ENCODE measurements at regions not wholly inside any gene's neighbourhood (a gene's known extent, or its start where the extent isn't known, plus 50 kb on each side); places are given as distances from the start of the nearest gene placed in this dataset.
"Not testable (repeated sequence)": the region's sequence is repeated elsewhere in the genome, so short reads cannot be mapped to it uniquely, and the experiment has no call there.

- not testable (repeated sequence) for DNase-seq (ENCODE audit: low read depth in 1 of 2, low spot score in 1 of 2); H3K4me3 ChIP-seq; H3K36me3 ChIP-seq; H3K27ac ChIP-seq; H3K27me3 ChIP-seq; H3K9me3 ChIP-seq (ENCODE audit: low read depth); H3K4me1 ChIP-seq (ENCODE audit: low read depth)
Observed at GRCh38 chr1:53182-53581, 398.3 kb downstream of the OR4F29 start.

GRCh38 chr1:41965-42466 lies 409.5 kb downstream of the OR4F29 start:
- not testable (repeated sequence) for H3K27me3 ChIP-seq; H3K4me1 ChIP-seq (ENCODE audit: low read depth); H3K4me3 ChIP-seq; H3K9me3 ChIP-seq (ENCODE audit: low read depth); H3K36me3 ChIP-seq; DNase-seq (ENCODE audit: low read depth in 1 of 2, low spot score in 1 of 2); H3K27ac ChIP-seq

DNA sequence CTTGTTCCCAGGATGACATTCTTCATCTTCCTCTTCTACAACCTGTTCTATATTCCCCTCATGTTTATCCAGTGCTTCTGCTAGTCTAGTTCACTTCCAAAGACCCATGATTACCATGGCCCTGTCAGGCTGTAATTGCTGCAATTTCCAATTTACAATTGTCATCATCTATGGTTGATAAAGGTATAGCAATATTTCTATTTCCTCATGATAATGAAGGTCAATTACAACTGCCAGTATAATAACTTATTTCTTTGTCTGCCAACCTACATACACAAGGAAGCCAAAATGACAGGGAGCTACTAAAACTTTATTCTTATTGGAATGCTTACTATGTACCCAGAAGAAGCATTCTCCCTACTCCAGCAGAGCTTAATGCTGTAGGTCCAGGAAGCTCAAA lies 410.3 kb downstream of the OR4F29 start:
- H3K36me3 ChIP-seq; H3K27ac ChIP-seq; DNase-seq (ENCODE audit: low read depth in 1 of 2, low spot score in 1 of 2); H3K27me3 ChIP-seq; H3K9me3 ChIP-seq (ENCODE audit: low read depth); H3K4me3 ChIP-seq; H3K4me1 ChIP-seq (ENCODE audit: low read depth): not testable (repeated sequence)

GRCh38 chr1:29183-29582 lies 422.3 kb downstream of the OR4F29 start:
- DNase-seq (ENCODE audit: low read depth in 1 of 2, low spot score in 1 of 2); H3K9me3 ChIP-seq (ENCODE audit: low read depth); H3K27ac ChIP-seq; H3K36me3 ChIP-seq; H3K4me3 ChIP-seq; H3K27me3 ChIP-seq; H3K4me1 ChIP-seq (ENCODE audit: low read depth): not testable (repeated sequence)

DNA sequence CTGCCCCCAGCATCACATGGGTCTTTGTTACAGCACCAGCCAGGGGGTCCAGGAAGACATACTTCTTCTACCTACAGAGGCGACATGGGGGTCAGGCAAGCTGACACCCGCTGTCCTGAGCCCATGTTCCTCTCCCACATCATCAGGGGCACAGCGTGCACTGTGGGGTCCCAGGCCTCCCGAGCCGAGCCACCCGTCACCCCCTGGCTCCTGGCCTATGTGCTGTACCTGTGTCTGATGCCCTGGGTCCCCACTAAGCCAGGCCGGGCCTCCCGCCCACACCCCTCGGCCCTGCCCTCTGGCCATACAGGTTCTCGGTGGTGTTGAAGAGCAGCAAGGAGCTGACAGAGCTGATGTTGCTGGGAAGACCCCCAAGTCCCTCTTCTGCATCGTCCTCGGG lies 434.2 kb downstream of the OR4F29 start:
- not testable (repeated sequence) for H3K36me3 ChIP-seq; H3K4me1 ChIP-seq (ENCODE audit: low read depth); DNase-seq (ENCODE audit: low read depth in 1 of 2, low spot score in 1 of 2)

GRCh38 chr1:16025-16424 lies 435.5 kb downstream of the OR4F29 start:
- not testable (repeated sequence) for H3K4me3 ChIP-seq; H3K27me3 ChIP-seq; H3K4me1 ChIP-seq (ENCODE audit: low read depth); H3K36me3 ChIP-seq; DNase-seq (ENCODE audit: low read depth in 1 of 2, low spot score in 1 of 2); H3K27ac ChIP-seq; H3K9me3 ChIP-seq (ENCODE audit: low read depth)

More for the DNA sequence above, 434.2 kb downstream of the OR4F29 start:
- not testable (repeated sequence) for H3K9me3 ChIP-seq (ENCODE audit: low read depth); H3K27ac ChIP-seq; H3K4me3 ChIP-seq; H3K27me3 ChIP-seq

DNA sequence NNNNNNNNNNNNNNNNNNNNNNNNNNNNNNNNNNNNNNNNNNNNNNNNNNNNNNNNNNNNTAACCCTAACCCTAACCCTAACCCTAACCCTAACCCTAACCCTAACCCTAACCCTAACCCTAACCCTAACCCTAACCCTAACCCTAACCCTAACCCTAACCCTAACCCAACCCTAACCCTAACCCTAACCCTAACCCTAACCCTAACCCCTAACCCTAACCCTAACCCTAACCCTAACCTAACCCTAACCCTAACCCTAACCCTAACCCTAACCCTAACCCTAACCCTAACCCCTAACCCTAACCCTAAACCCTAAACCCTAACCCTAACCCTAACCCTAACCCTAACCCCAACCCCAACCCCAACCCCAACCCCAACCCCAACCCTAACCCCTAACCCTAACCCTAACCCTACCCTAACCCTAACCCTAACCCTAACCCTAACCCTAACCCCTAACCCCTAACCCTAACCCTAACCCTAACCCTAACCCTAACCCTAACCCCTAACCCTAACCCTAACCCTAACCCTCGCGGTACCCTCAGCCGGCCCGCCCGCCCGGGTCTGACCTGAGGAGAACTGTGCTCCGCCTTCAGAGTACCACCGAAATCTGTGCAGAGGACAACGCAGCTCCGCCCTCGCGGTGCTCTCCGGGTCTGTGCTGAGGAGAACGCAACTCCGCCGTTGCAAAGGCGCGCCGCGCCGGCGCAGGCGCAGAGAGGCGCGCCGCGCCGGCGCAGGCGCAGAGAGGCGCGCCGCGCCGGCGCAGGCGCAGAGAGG lies 441.3 kb downstream of the OR4F29 start:
- not testable (repeated sequence) for H3K27me3 ChIP-seq; H3K36me3 ChIP-seq; H3K27ac ChIP-seq; H3K9me3 ChIP-seq (ENCODE audit: low read depth); H3K4me3 ChIP-seq; DNase-seq (ENCODE audit: low read depth in 1 of 2, low spot score in 1 of 2); H3K4me1 ChIP-seq (ENCODE audit: low read depth)

All from cardiac muscle cell (in vitro differentiated cells and primary cell).